NOMO-1 (cell line): ENCODE measurements at regions not wholly inside any gene's neighbourhood (a gene's known extent, or its start where the extent isn't known, plus 50 kb on each side); places are given as distances from the start of the nearest gene placed in this dataset.
"Not testable (repeated sequence)": the region's sequence is repeated elsewhere in the genome, so short reads cannot be mapped to it uniquely, and the experiment has no call there.

Source experiments
- DNase-seq, 2 experiments: peaks; one replicate each; lab custom pipeline; 2025; ENCODE audit not compliant: unreplicated experiment in 2 of 2; lab: John Stamatoyannopoulos, UW

DNA sequence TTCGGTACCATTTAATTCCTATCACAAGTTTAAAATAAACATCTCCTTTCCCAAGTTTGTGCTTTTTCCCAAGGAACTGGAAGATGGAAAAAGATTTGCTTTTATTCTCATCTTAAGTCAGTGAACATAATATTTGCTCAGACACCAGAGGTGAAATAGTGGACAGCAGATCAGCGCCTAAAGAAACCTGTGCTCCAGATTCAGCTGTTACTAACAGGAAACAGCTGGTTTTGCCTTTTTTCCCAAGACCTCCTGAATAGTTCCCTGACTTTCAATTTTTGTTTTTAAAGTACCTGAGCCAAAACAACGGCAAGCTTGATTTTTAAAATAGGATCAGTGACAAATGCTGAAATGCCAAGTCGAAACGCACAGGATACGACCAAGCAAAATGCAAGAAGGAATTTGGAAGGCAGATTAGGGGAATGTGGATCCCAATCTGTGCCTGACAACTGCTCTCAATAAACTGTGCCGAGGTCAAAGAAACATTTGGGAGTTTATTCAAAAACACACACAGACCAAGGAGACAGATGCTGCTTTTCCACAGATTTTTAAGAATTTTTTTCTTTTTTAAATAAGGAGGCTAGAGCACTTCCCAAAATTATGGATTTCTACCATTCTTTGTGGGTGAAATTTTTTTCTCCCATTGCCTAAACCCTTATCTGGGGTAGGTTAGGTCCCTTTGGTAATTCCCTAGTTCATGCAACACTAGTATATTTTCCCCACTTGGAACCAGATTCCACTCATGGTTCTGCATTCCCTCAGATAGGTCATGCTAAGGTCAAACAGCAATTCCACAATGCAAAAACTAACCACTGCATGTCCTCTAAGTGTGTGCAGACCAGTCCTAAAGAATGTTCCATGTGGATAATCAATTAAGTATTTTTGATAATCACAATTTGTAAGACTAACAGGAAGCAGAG is 121.5 kb upstream of the PDE1A start:
- no peak for DNase-seq

GRCh38 chr2:182550234-182550633 is 123.4 kb upstream of the PDE1A start:
- no peak for DNase-seq

- not testable (repeated sequence) for DNase-seq
Observed at GRCh38 chr2:182552232-182552631, 125.4 kb upstream of the PDE1A start.

- DNase-seq: not testable (repeated sequence)
Observed at GRCh38 chr2:182552785-182553184, 125.9 kb upstream of the PDE1A start.

DNA sequence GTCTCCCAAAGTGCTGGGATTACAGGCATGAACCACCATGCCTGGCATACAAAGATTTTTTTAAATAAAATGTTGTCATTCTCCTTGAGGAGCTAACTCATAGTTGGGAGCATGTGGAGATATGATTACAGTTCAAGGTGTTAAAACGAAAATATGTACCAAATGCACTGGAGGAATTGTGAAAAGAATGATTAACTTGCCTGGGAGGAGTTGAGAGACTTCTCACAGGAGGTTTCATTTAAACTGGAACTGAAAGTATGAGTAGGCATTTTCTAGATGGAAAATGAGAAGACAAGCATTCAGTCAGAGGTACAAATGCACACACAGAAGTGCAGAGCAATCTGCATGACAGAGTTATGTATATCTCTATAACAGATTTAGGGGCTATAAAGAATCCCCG is 126.6 kb upstream of the PDE1A start:
- DNase-seq: peak; percentile 27 to 77

DNA sequence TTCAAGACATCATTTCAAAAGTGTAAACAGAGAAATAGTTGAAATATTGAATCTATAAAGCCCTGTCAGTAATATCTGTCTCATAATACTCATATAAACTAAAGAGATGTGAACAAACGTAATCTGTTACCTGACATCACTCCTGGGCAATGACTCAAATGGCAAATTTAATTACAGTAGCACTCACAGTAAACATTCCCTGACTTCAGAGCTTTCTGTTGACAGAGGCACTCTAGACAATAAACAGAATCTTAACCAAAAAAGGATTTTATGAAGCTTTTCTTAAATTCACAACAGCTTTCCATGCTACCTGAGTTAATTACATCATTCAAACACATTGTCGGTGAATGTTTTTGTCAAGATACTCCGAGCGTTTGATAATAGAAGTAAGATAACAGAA is 128.1 kb upstream of the PDE1A start:
- no peak for DNase-seq

DNA sequence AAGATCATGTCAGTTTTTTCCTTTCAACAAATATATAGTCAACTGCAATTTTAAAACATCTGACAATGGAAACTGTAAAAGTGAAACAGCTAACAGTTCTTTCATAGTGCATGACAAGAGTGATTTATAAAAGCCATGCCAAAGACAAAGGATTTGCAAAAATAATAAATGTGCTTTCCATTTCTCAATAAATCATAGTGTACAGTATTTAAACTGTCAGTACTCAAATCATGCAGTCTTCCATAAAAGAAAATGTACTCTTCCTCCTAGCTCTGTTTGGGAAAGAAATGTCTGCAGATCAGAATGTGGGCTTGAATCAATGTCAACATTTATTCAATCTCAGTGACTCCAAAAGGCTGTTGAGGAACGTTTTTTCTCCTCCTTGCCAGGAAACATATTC is 131.7 kb upstream of the PDE1A start:
- DNase-seq: no peak

- DNase-seq: no peak
Observed at GRCh38 chr2:182559623-182560022, 132.8 kb upstream of the PDE1A start.

DNA sequence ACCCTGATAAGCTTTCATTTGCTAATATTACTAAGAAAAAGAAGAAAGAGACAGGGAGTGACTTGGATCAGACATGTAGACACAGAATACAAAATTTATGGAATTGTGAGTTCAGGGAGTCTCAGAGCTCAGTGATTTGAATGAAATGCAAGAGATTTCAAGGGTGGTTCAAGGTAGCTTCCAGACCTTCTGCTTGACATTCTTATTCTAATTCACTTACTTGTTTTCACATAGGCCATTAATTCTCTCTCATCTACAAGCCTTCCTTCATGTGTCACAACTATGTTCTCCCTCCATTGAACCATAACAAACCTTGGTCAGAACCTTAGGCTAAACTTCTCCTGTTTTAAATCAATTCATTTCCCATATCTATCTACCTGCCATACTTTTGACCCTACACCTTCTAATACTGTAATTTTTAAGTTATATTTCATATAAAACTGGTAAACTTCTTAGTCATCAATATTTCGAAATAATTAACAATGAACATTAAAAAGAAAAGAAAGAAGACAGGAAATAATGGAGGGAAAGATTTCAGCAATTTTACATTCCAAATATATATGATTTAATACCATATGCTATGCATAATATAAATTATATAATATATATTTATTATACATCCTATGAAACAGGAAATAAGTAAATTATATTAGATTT is 139.2 kb upstream of the PDE1A start:
- no peak for DNase-seq

DNA sequence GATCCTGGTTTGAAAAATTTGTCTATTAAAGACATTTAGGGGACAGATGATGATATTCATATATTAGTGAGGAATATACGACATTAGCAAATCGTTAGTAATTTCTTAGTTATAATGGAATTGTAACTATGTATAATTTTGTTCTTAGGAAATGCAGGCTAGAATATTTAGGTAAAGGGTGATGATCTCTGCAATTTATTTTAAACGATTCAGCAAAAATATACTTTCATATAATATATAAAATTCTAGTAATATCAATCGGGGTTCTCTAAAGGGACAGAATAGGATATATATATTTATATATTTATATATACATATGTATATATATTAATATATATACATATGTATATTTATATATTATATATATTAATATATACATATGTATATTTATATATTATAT is 142.5 kb upstream of the DNAJC10 start:
- no peak for DNase-seq

GRCh38 chr2:182577816-182578215 is 138.2 kb upstream of the DNAJC10 start:
- DNase-seq: no peak

- no peak for DNase-seq
Observed at GRCh38 chr2:182581196-182581935, 134.7 kb upstream of the DNAJC10 start.

- DNase-seq: no peak
Observed at GRCh38 chr2:182584462-182584861, 131.6 kb upstream of the DNAJC10 start.

- no peak for DNase-seq
Observed at GRCh38 chr2:182585001-182585400, 131.1 kb upstream of the DNAJC10 start.

GRCh38 chr2:182585430-182585829 is 130.6 kb upstream of the DNAJC10 start:
- DNase-seq: no peak

GRCh38 chr2:182586426-182586825 is 129.6 kb upstream of the DNAJC10 start:
- DNase-seq: no peak

GRCh38 chr2:182587831-182588230 is 128.2 kb upstream of the DNAJC10 start:
- DNase-seq: no peak

DNA sequence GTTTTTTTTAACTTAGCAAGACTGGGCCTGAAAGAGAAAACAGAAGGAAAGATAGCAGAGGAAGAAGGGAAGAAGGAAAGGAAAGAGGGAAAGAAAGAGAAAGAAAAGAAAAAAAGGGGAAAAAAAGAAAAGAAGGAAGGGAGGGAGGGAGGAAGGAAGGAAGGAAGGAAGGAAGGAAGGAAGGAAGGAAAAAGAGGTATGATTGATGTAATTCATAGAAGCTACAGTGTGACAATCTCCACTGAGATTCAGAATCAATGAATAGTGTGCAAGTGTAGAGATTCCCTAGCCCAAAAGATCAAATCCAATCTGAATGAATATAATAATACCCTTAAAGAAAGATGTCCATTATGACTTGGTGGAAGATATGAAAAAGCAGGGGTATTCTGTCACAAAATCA is 126.9 kb upstream of the DNAJC10 start:
- no peak for DNase-seq

- no peak for DNase-seq
Observed at GRCh38 chr2:182591774-182592173, 124.3 kb upstream of the DNAJC10 start.

DNA sequence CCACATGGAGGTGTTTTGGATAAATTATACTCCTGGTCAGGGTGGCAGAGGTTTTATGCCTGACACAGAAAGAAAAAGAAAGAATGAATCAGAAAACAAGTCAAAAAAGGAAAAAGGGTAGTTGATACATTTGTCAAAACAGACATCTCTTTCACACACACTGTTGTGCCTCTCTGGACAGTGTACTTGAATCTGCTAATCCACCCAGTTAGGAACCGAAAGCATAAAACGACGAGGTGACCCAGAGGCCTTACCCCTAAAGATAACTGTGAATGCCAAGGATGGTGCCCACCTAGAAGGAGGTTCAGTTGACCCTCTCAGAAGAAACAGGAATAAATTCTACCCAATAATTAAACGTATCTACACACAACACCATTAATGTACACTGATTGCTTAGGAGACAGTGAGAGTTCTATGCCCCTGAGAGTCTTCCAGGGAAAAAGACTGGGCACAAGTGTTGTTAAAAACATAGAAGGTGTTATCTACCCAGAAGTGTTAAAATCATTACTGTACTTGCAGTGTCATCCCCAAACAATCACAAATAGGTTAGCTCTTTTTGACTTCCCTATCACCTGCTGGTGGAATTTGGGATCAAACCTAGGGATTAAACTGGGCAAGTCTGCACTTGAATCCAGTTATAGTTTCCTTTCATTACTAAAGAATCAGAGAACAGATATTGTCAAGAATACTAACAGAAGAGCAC is 123.2 kb upstream of the DNAJC10 start:
- DNase-seq: no peak
